OCI-LY3 (cell line): ENCODE measurements at regions not wholly inside any gene's neighbourhood (a gene's known extent, or its start where the extent isn't known, plus 50 kb on each side); places are given as distances from the start of the nearest gene placed in this dataset.

Source experiments
- H2AFZ ChIP-seq: fragments of 200-600, 300-600 bp; shearing (Covaris generic); 2 replicates; pipeline ENCODE4 v1.6.0; 2014; ENCODE audit warnings: antibody characterized with exemption, low read depth, low read length
- H3K27ac ChIP-seq: fragments of 200-600, 300-600 bp; sonication (generic); 2 replicates; pipeline ENCODE4 v1.5.1; 2014; ENCODE audit warnings: mild to moderate bottlenecking, low read length, moderate library complexity, mixed read lengths
- H3K27me3 ChIP-seq: fragments of 200-600, 300-600 bp; sonication (generic); 2 replicates; pipeline ENCODE4 v1.6.1; 2014; ENCODE audit warnings: low read depth, low read length, mixed read lengths
- H3K36me3 ChIP-seq: fragments of 200-600, 300-600 bp; sonication (generic); replicated peaks from 2 replicates; pipeline ENCODE3; 2014; ENCODE audit warnings: low read depth, low read length, mixed read lengths
- H3K4me1 ChIP-seq: fragments of 300-600, 200-600 bp; sonication (generic); 2 replicates; pipeline ENCODE4 v1.6.1; 2014; ENCODE audit warnings: low read length, mixed read lengths
- H3K4me2 ChIP-seq: fragments of 200-600, 300-600 bp; sonication (generic); 2 replicates; pipeline ENCODE4 v1.6.1; 2014; ENCODE audit warnings: low read length, mixed read lengths
- H3K4me3 ChIP-seq: fragments of 300-600, 200-600 bp; sonication (generic); 2 replicates; pipeline ENCODE4 v1.5.1; 2014; ENCODE audit warnings: antibody characterized with exemption, mild to moderate bottlenecking, low read length, moderate library complexity
- H3K79me2 ChIP-seq: fragments of 300-600, 200-600 bp; shearing (Covaris generic); 2 replicates; pipeline ENCODE4 v1.6.1; 2014; ENCODE audit warnings: mild to moderate bottlenecking, low read length, mixed read lengths
- H3K9ac ChIP-seq: fragments of 300-600, 200-600 bp; shearing (Covaris generic); 2 replicates; pipeline ENCODE4 v1.6.0; 2014; ENCODE audit warnings: mild to moderate bottlenecking, low read length, moderate library complexity
- H3K9me3 ChIP-seq: fragments of 200-600, 300-600 bp; shearing (Covaris generic); 2 replicates; pipeline ENCODE4 v1.6.1; 2014; ENCODE audit warnings: low read length, mixed read lengths; ENCODE audit not compliant: insufficient read depth
- H4K20me1 ChIP-seq: fragments of 200-600, 300-600 bp; sonication (generic); 2 replicates; pipeline ENCODE4 v1.6.1; 2016; ENCODE audit warnings: low read length, mixed read lengths; ENCODE audit not compliant: insufficient read depth
- EZH2phosphoT487 ChIP-seq: fragments of 200-600 bp; shearing (Covaris generic); IDR thresholded peaks from 2 replicates; pipeline ENCODE4 v1.6.1; 2018; ENCODE audit warnings: antibody characterized with exemption, mixed run types, low read depth
- TF ChIP-seq, protein P1 (sequence below): fragments of 200-600, 300-600 bp; sonication (generic); IDR thresholded peaks from 2 replicates; pipeline ENCODE4 v1.5.1; 2014; ENCODE audit warnings: antibody characterized with exemption, low read length, low read depth

GRCh38 chr6:150464966-150465365, 96.2 kb downstream of the IYD start:
- Histone ChIP-seq H2AFZ (no peak overlapping the region), H3K4me3 (no peak overlapping the region), H3K36me3 (no peaks in the 10 kb centered on the region), H3K27me3 (no peaks in the 10 kb centered on the region), H3K79me2 (no peaks in the 10 kb centered on the region), H3K4me1 (no peaks in the 10 kb centered on the region), H3K4me2 (no peak overlapping the region), H3K27ac (no peak overlapping the region), H4K20me1 (no peaks in the 10 kb centered on the region), H3K9me3 (no peaks in the 10 kb centered on the region), H3K9ac (no peak overlapping the region)
- TF ChIP-seq, protein P1, sequence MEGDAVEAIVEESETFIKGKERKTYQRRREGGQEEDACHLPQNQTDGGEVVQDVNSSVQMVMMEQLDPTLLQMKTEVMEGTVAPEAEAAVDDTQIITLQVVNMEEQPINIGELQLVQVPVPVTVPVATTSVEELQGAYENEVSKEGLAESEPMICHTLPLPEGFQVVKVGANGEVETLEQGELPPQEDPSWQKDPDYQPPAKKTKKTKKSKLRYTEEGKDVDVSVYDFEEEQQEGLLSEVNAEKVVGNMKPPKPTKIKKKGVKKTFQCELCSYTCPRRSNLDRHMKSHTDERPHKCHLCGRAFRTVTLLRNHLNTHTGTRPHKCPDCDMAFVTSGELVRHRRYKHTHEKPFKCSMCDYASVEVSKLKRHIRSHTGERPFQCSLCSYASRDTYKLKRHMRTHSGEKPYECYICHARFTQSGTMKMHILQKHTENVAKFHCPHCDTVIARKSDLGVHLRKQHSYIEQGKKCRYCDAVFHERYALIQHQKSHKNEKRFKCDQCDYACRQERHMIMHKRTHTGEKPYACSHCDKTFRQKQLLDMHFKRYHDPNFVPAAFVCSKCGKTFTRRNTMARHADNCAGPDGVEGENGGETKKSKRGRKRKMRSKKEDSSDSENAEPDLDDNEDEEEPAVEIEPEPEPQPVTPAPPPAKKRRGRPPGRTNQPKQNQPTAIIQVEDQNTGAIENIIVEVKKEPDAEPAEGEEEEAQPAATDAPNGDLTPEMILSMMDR, result no peak
- TF ChIP-seq EZH2phosphoT487, result no peak

DNA sequence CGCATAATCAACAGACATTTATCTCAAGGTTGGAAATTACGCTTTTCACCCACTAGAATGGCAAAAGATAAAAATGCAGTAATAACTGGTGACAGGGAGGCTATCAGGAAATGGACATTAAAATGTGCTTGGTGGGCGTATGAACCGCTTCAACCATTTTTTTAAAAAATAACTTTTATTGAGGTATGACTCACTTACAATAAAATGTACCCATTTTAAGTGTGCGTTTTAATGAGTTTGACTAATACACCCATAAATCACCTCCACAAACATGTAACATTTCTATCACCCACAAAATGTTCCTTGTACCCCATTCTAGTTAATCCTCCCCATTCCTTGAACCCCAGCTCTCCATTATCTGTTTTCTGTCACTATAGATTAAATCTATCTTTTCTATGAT, 96.8 kb downstream of the IYD start:
- H3K36me3 ChIP-seq, result no peaks in the 10 kb centered on the region
- no peaks in the 10 kb centered on the region for H3K4me1 ChIP-seq
- H3K27ac ChIP-seq, result no peak overlapping the region
- H3K4me3 ChIP-seq, result no peak overlapping the region
- H3K9me3 ChIP-seq, result no peaks in the 10 kb centered on the region
- H4K20me1 ChIP-seq, result no peaks in the 10 kb centered on the region
- H3K4me2 ChIP-seq, result no peak overlapping the region
- no peak overlapping the region for H3K9ac ChIP-seq
- H2AFZ ChIP-seq, result no peak overlapping the region
- no peak for TF ChIP-seq EZH2phosphoT487
- TF ChIP-seq, protein P1, result no peak
- no peaks in the 10 kb centered on the region for H3K79me2 ChIP-seq
- no peaks in the 10 kb centered on the region for H3K27me3 ChIP-seq

DNA sequence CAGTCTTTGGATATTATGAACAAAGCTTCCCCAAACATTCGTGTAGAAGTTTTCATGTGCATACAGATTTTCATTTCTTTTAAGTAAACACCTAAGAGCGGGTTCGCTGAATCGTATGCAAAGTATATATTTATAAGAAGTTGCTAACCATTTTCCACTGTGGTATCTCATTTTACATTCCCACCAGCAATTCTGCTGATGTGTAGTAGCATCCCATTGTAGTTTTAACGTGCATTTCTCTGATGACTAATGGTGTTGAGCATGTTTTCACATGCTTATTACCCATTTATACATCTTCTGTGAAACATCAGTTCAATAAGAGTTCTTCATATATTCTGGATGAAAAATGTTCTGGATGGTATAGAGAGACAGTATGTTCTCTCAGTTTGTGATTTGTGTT, 97.4 kb downstream of the IYD start:
- Histone ChIP-seq H3K36me3 (no peaks in the 10 kb centered on the region), H3K27ac (no peak overlapping the region), H3K4me1 (no peaks in the 10 kb centered on the region), H3K79me2 (no peaks in the 10 kb centered on the region), H2AFZ (no peak overlapping the region), H4K20me1 (no peaks in the 10 kb centered on the region), H3K4me2 (no peak overlapping the region), H3K9me3 (no peaks in the 10 kb centered on the region), H3K27me3 (no peaks in the 10 kb centered on the region), H3K4me3 (no peak overlapping the region), H3K9ac (no peak overlapping the region)
- no peak for TF ChIP-seq EZH2phosphoT487

GRCh38 chr6:150470131-150470530, 101.3 kb downstream of the IYD start:
- TF ChIP-seq, protein P1, result no peak
- TF ChIP-seq EZH2phosphoT487, result no peak

More at GRCh38 chr6:150470131-150470530, 101.3 kb downstream of the IYD start:
- no peak overlapping the region for H3K4me3 ChIP-seq
- no peak overlapping the region for H3K9ac ChIP-seq
- no peaks in the 10 kb centered on the region for H3K4me1 ChIP-seq
- no peaks in the 10 kb centered on the region for H3K36me3 ChIP-seq
- no peak overlapping the region for H2AFZ ChIP-seq
- no peaks in the 10 kb centered on the region for H3K9me3 ChIP-seq
- H4K20me1 ChIP-seq, result no peaks in the 10 kb centered on the region
- H3K79me2 ChIP-seq, result no peaks in the 10 kb centered on the region
- H3K27ac ChIP-seq, result no peak overlapping the region
- H3K27me3 ChIP-seq, result no peaks in the 10 kb centered on the region
- no peak overlapping the region for H3K4me2 ChIP-seq
